ENCODE measurements at regions not wholly inside any gene's neighbourhood (a gene's known extent, or its start where the extent isn't known, plus 50 kb on each side); places are given as distances from the start of the nearest gene placed in this dataset.

DNA sequence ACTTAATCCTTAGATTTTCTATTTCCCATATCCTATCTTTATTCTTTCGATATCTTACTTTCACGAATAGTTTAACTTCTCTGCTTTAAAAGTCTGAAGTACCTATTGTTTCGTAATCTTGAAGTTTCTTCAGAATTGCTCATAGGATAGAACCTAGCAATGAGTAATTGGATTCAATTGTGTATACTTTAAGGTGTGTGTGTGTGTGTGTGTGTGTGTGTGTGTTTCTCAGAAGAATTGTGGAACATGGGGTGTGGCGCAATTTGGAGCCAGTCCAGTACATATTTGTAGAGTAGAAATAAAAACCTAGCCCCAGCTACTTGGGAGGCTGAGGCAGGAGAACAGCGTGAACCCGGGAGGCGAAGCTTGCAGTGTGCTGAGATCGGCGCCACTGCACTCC, 897.6 kb downstream of the BCL11A start:
- no peak for TF ChIP-seq POLR2A (IDR thresholded peaks at IDR 0.05; ENCODE audit: low read length)
- TF ChIP-seq GATA1 (IDR thresholded peaks at IDR 0.05; ENCODE audit: low read depth, low read length): no peak
